HG03103 (cell line): ENCODE measurements at regions not wholly inside any gene's neighbourhood (a gene's known extent, or its start where the extent isn't known, plus 50 kb on each side); places are given as distances from the start of the nearest gene placed in this dataset.

Source experiments
- ATAC-seq: cut with Tn5 transposase; IDR thresholded peaks from one replicate; pipeline ENCODE4 v1.9.1; 2021; ENCODE audit warnings: low read depth; ENCODE audit not compliant: unreplicated experiment

- no peak for ATAC-seq
Measured at GRCh38 chr12:58252914-58253313, 311.5 kb downstream of the ATP23 start.

GRCh38 chr12:58253663-58254062 lies 312.3 kb downstream of the ATP23 start:
- ATAC-seq, result no peak

GRCh38 chr12:58254463-58255100 lies 313.2 kb downstream of the ATP23 start:
- ATAC-seq, result no peak

GRCh38 chr12:58262796-58263195 lies 321.4 kb downstream of the ATP23 start:
- no peak for ATAC-seq

- no peak for ATAC-seq
Measured at GRCh38 chr12:58263816-58264215, 322.4 kb downstream of the ATP23 start.

GRCh38 chr12:58268069-58268468 lies 326.7 kb downstream of the ATP23 start:
- no peak for ATAC-seq

GRCh38 chr12:58269476-58269875 lies 328.1 kb downstream of the ATP23 start:
- ATAC-seq, result no peak

GRCh38 chr12:58270966-58271705 lies 329.8 kb downstream of the ATP23 start:
- ATAC-seq, result no peak

- ATAC-seq, result no peak
Measured at GRCh38 chr12:58272461-58272860, 331.1 kb downstream of the ATP23 start.

GRCh38 chr12:58277231-58277630 lies 335.9 kb downstream of the ATP23 start:
- no peak for ATAC-seq

GRCh38 chr12:58283553-58283952 lies 342.2 kb downstream of the ATP23 start:
- ATAC-seq, result no peak

GRCh38 chr12:58285551-58285950 lies 344.2 kb downstream of the ATP23 start:
- no peak for ATAC-seq

- no peak for ATAC-seq
Measured at GRCh38 chr12:58286353-58286752, 345.0 kb downstream of the ATP23 start.

- ATAC-seq, result no peak
Measured at GRCh38 chr12:58288190-58288589, 346.8 kb downstream of the ATP23 start.

GRCh38 chr12:58291106-58291505 lies 349.7 kb downstream of the ATP23 start:
- ATAC-seq, result no peak

- no peak for ATAC-seq
Measured at GRCh38 chr12:58293308-58293982, 352.1 kb downstream of the ATP23 start.

GRCh38 chr12:58295268-58295667 lies 353.9 kb downstream of the ATP23 start:
- no peak for ATAC-seq

- ATAC-seq, result no peak
Measured at GRCh38 chr12:58296863-58297262, 355.5 kb downstream of the ATP23 start.

- no peak for ATAC-seq
Measured at GRCh38 chr12:58298803-58299202, 357.4 kb downstream of the ATP23 start.

GRCh38 chr12:58299371-58299770 lies 358.0 kb downstream of the ATP23 start:
- ATAC-seq, result no peak

- ATAC-seq, result no peak
Measured at GRCh38 chr12:58301038-58301729, 359.8 kb downstream of the ATP23 start.
